Neuron (in vitro differentiated cells): ENCODE measurements at regions not wholly inside any gene's neighbourhood (a gene's known extent, or its start where the extent isn't known, plus 50 kb on each side); places are given as distances from the start of the nearest gene placed in this dataset.

Source experiments
- H2AFZ ChIP-seq: one replicate; pipeline ENCODE4 v1.6.1; 2013; ENCODE audit warnings: low read depth, mild to moderate bottlenecking, inconsistent platforms, low read length, moderate library complexity
- H3K27me3 ChIP-seq: one replicate; pipeline ENCODE4 v1.6.1; 2013; ENCODE audit warnings: low read length; ENCODE audit not compliant: insufficient read depth
- H3K36me3 ChIP-seq: one replicate; pipeline ENCODE4 v1.6.1; 2013; ENCODE audit warnings: low read length; ENCODE audit not compliant: insufficient read depth
- H3K4me1 ChIP-seq: one replicate; pipeline ENCODE4 v1.6.1; 2013; ENCODE audit warnings: low read length; ENCODE audit not compliant: insufficient read depth
- H3K4me3 ChIP-seq: 2 replicates; pipeline ENCODE4 v1.5.1; 2013; ENCODE audit warnings: mild to moderate bottlenecking, low read length, moderate library complexity
- H3K9me3 ChIP-seq: one replicate; pipeline ENCODE4 v1.6.1; 2013; ENCODE audit warnings: low read length

- no peak overlapping the region for H3K4me3 ChIP-seq
- H2AFZ ChIP-seq: peak overlapping the region; percentile 51
- H3K27me3 ChIP-seq: no peaks in the 10 kb centered on the region
- no peaks in the 10 kb centered on the region for H3K36me3 ChIP-seq
- H3K9me3 ChIP-seq: no peaks in the 10 kb centered on the region
- peaks cover 7% of the 10 kb centered on the region for H3K4me1 ChIP-seq
Observed at GRCh38 chr6:134477991-134478635, 160.2 kb upstream of the SGK1 start.

- Histone ChIP-seq H3K9me3 (no peaks in the 10 kb centered on the region), H3K4me1 (peaks cover 7% of the 10 kb centered on the region), H2AFZ (no peak overlapping the region)
Observed at GRCh38 chr6:134474955-134475354, 157.0 kb upstream of the SGK1 start.

GRCh38 chr6:134472661-134473060 lies 154.7 kb upstream of the SGK1 start:
- Histone ChIP-seq H3K36me3 (no peaks in the 10 kb centered on the region), H3K4me1 (no peaks in the 10 kb centered on the region), H2AFZ (no peak overlapping the region), H3K27me3 (no peaks in the 10 kb centered on the region), H3K4me3 (no peak overlapping the region), H3K9me3 (no peaks in the 10 kb centered on the region)

More at GRCh38 chr6:134474955-134475354, 157.0 kb upstream of the SGK1 start:
- H3K36me3 ChIP-seq: no peaks in the 10 kb centered on the region
- H3K27me3 ChIP-seq: no peaks in the 10 kb centered on the region
- H3K4me3 ChIP-seq: no peak overlapping the region

- Histone ChIP-seq H3K27me3 (no peaks in the 10 kb centered on the region), H3K4me1 (no peaks in the 10 kb centered on the region), H2AFZ (no peak overlapping the region)
Observed at GRCh38 chr6:134472046-134472445, 154.1 kb upstream of the SGK1 start.

GRCh38 chr6:134470457-134470975 lies 152.6 kb upstream of the SGK1 start:
- no peaks in the 10 kb centered on the region for H3K9me3 ChIP-seq
- H2AFZ ChIP-seq: no peak overlapping the region
- H3K36me3 ChIP-seq: no peaks in the 10 kb centered on the region
- no peaks in the 10 kb centered on the region for H3K4me1 ChIP-seq
- no peak overlapping the region for H3K4me3 ChIP-seq
- H3K27me3 ChIP-seq: no peaks in the 10 kb centered on the region

More at GRCh38 chr6:134472046-134472445, 154.1 kb upstream of the SGK1 start:
- Histone ChIP-seq H3K4me3 (no peak overlapping the region), H3K36me3 (no peaks in the 10 kb centered on the region), H3K9me3 (no peaks in the 10 kb centered on the region)

- H3K27me3 ChIP-seq: no peaks in the 10 kb centered on the region
- H3K9me3 ChIP-seq: no peaks in the 10 kb centered on the region
- H2AFZ ChIP-seq: no peak overlapping the region
- H3K36me3 ChIP-seq: no peaks in the 10 kb centered on the region
- peaks cover under 1% of the 10 kb centered on the region for H3K4me1 ChIP-seq
- H3K4me3 ChIP-seq: no peak overlapping the region
Observed at GRCh38 chr6:134469702-134470456, 152.0 kb upstream of the SGK1 start.

- Histone ChIP-seq H2AFZ (no peak overlapping the region), H3K4me1 (peaks cover 4% of the 10 kb centered on the region), H3K36me3 (no peaks in the 10 kb centered on the region), H3K27me3 (no peaks in the 10 kb centered on the region), H3K4me3 (no peak overlapping the region), H3K9me3 (no peaks in the 10 kb centered on the region)
Observed at GRCh38 chr6:134468633-134469032, 150.7 kb upstream of the SGK1 start.

- no peak overlapping the region for H2AFZ ChIP-seq
- H3K4me1 ChIP-seq: peaks cover 4% of the 10 kb centered on the region
- no peaks in the 10 kb centered on the region for H3K27me3 ChIP-seq
- no peak overlapping the region for H3K4me3 ChIP-seq
- H3K9me3 ChIP-seq: no peaks in the 10 kb centered on the region
- no peaks in the 10 kb centered on the region for H3K36me3 ChIP-seq
Observed at GRCh38 chr6:134467620-134468019, 149.7 kb upstream of the SGK1 start.

- peaks cover 4% of the 10 kb centered on the region for H3K4me1 ChIP-seq
- no peak overlapping the region for H3K4me3 ChIP-seq
- H3K27me3 ChIP-seq: no peaks in the 10 kb centered on the region
- H3K36me3 ChIP-seq: no peaks in the 10 kb centered on the region
- H3K9me3 ChIP-seq: no peaks in the 10 kb centered on the region
- H2AFZ ChIP-seq: no peak overlapping the region
Observed at GRCh38 chr6:134466771-134467525, 149.0 kb upstream of the SGK1 start.

- Histone ChIP-seq H3K4me3 (no peak overlapping the region), H2AFZ (no peak overlapping the region), H3K27me3 (no peaks in the 10 kb centered on the region), H3K4me1 (peaks cover 4% of the 10 kb centered on the region), H3K9me3 (peaks cover 2% of the 10 kb centered on the region), H3K36me3 (no peaks in the 10 kb centered on the region)
Observed at GRCh38 chr6:134464690-134465411, 146.9 kb upstream of the SGK1 start.

- no peak overlapping the region for H2AFZ ChIP-seq
- no peaks in the 10 kb centered on the region for H3K36me3 ChIP-seq
- H3K9me3 ChIP-seq: peaks cover 2% of the 10 kb centered on the region
- H3K4me1 ChIP-seq: no peaks in the 10 kb centered on the region
- no peak overlapping the region for H3K4me3 ChIP-seq
- no peaks in the 10 kb centered on the region for H3K27me3 ChIP-seq
Observed at GRCh38 chr6:134458857-134459657, 141.1 kb upstream of the SGK1 start.

GRCh38 chr6:134457941-134458340 lies 140.0 kb upstream of the SGK1 start:
- Histone ChIP-seq H3K36me3 (no peaks in the 10 kb centered on the region), H3K27me3 (no peaks in the 10 kb centered on the region), H3K4me3 (no peak overlapping the region), H2AFZ (no peak overlapping the region), H3K4me1 (no peaks in the 10 kb centered on the region), H3K9me3 (peaks cover 2% of the 10 kb centered on the region)
